Frontal cortex (tissue), 3 donors: ENCODE measurements at regions not wholly inside any gene's neighbourhood (a gene's known extent, or its start where the extent isn't known, plus 50 kb on each side); places are given as distances from the start of the nearest gene placed in this dataset.
"Not testable (repeated sequence)": the region's sequence is repeated elsewhere in the genome, so short reads cannot be mapped to it uniquely, and the experiment has no call there.

Experiments used
- DNase-seq, 2 donors: peaks; one replicate each; pipeline ENCODE4 v3.0.0; 2012; ENCODE audit warnings: low spot score in 2 of 2
- FAIRE-seq: peaks from 2 replicates; lab custom pipeline; 2012; peaks lifted over from hg19 to GRCh38; lab: Jason Lieb, UNC
- donor health status: control.
- donor health status: control.
- donor health status: control.

- no peak for FAIRE-seq
- no peak for DNase-seq
Measured at GRCh38 chr2:240251848-240252190, 111.4 kb upstream of the OTOS start.

GRCh38 chr2:240252191-240252871 lies 111.9 kb upstream of the OTOS start:
- FAIRE-seq (no peak), DNase-seq (no peak)

DNA sequence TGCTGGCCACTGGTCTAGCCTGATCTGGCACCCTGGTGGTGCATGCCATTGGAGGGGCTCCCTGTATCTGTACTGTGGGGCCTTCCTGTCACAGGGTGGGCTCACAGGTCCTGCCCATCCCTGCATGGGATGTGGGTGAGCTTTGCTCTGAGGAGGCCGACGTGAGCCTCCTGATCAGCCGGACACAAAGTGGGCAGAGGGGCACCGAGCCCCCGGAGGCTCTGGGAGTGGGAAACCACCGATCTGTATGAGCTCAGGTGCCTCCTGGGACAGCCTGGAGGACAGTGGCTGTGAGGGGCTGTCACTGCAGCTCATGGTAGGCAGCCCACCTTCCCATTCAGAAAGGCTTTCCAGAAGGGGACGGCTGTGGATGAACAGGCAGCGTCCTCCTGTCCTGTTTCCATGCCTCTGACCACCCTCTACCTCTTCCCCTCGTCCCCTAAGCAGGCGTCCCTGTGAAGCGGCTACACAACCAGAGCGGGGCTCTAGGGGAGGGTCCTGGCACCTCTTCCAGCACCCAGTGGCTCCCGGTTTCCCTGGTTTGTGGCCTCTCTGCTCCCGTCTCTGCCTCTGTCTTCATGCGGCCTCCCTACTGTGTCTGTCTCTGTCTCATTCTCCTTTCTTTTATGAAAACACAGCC lies 112.5 kb upstream of the OTOS start:
- DNase-seq (no peak), FAIRE-seq (no peak)

DNA sequence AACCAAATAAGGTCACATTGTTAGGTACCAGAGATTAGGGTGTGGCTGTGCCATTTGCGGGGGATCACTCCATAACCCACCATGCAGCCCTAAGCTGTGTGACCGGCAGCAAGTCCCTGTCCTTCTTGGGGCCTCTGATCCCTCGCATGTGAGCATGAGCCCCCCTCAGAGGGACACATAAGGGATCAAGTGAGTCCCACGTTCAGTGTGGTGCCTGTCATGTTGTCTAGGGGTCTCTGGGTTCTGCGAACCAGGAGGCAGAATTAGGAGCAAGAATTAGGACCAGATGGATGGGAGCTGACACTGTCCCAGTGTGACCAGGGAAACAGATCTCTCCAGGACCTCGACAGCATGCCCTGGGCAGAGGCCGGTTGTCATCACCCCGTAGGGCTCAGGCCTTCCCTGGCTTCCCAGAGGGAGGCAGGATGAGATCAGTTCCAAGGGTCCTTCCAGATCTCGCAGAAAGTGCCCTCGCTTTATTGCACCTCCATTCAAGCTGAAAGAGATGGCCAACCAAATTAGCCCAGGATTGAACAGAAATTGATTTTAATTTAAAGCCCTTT lies 113.2 kb upstream of the OTOS start:
- FAIRE-seq: no peak
- no peak for DNase-seq

DNA sequence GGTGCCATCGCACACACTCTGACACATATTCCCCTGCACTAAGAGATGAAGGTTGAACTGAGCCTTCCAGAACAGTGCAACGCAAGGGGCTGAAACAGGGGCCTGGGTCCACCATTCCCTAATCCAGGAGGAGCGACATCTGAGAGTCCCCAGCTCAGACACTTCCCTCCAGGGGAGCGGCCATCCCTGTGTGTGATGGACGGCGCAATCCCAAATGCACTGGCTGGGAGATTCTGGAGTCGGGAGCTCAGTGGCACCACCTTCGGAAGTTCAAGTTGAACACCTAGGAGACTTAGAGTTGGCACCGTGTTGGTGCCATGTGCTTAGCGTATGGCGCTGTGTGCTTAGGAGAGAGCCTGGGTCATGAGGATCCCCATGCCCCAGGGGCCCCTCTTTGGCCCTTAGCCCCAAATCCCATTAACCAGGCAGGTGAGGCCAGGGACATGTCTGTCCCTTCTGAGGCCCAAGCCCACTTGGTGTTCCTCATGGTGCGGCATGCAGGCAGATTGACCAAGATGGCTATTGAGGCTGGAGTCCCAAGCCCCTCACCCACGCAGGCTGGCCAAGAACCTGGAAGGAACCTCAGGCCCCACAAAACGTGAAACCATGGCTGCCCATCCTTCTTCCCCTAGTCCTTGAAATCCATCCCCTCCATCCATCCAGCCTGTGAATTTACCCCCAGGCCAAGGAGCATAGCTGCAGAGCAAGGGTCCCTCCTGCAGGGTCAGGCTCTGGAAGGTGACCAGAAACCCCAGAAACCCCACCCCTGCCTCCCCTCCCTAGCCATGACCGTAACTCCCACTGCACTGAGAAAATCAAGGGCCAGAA lies 114.1 kb upstream of the OTOS start:
- no peak for FAIRE-seq
- DNase-seq: no peak

DNA sequence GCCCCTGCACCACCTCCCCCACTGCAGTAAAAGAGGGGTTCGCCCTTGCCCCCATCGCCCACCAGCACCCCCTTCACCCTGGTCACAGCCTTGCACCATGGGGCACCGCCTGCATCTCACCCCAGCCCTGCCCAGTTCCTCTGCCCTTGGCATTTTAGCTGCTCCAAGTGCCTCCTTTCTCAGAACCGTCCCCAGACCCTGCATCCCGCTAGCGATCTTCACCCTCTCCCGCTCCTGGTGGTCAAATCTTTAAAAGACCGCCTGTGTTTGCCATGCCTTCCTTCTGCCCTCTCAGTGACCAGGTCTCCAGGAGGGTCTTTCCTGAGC lies 114.7 kb upstream of the OTOS start:
- DNase-seq (no peak), FAIRE-seq (no peak)

DNA sequence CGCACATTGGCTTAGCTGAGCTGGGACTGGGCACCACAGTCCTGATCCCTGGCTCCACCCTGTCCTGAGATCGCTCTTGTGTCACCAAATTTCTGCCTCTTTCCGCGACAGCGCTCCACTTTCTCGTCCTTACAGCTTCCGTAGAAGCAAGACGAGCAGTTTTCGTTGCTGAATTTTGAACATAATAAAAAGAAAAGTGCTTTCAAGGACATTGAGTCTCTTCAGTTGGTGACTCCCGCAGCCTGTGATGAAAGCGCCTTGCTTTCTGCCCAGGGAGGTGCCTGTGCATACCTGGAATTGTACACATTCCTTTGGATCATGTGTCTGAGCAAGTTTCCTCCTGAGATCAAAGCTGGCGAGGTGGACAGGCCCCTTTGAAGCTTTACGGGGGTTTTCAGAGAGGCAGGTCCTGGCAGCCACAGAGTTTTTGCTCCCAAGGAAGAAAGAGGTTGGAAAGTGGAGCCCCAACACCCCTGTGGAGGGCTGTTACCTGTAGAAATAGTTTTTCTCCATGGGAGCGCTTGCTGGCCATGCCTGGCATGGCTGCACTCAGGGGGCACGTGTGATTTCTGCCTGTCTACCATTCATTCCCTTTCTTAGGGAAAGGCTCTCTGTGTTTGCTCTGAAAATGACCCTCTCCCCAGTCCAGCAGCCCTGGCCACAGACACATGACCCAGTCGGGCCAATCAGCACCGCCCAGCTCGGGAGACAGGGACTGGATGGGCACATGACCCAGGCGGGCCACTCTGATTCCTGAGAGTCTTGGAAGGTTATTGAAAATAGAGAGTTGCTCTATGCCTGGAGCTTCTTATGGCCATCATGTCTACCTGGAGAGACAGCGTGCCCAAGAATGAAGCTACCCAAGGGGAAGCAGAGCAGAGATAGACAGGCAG lies 115.6 kb upstream of the OTOS start:
- FAIRE-seq: no peak
- no peak for DNase-seq

GRCh38 chr2:240256704-240257637 lies 116.5 kb upstream of the OTOS start:
- DNase-seq: no peak
- no peak for FAIRE-seq

- DNase-seq (no peak), FAIRE-seq (no peak)
Measured at GRCh38 chr2:240257940-240258580, 117.6 kb upstream of the OTOS start.

GRCh38 chr2:240258685-240259084 lies 118.2 kb upstream of the OTOS start:
- FAIRE-seq: no peak
- DNase-seq: no peak

DNA sequence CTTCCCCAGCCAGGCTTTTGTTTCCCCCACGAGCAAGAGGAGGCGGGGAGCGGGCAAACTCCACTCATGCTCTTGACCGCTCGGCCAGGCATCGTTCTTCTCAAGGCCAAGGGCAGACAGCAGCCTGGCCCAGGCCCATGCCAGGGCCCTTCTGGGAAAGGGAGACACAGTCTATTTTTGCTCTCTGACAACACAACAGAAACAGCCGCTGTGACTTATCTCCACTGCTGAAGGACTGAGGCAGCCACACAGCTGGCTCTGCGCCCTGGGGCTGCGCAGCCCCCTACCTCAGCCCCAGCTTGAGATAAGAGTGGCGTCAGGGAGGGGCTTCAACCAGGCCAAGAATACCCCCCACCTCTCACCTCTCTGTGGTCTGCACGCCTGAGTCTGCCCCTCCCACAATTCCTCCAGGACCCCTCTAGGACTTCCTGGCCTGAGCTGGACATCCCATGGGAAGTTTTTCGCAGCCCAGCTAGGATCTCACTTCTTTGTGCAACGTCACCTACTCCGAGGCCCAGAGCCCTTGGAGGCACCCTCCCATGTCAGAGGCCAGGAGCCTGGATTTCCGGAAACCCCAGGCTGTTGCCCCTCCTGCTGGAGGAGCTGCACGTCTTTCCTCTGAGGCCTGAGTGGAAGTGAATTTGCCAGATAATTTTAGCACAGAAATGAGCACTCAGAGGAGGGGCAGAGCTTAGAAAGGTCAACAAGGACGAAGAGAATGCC lies 118.9 kb upstream of the OTOS start:
- DNase-seq: no peak
- no peak for FAIRE-seq

GRCh38 chr2:240259924-240260529 lies 119.6 kb upstream of the OTOS start:
- no peak for DNase-seq
- no peak for FAIRE-seq

DNA sequence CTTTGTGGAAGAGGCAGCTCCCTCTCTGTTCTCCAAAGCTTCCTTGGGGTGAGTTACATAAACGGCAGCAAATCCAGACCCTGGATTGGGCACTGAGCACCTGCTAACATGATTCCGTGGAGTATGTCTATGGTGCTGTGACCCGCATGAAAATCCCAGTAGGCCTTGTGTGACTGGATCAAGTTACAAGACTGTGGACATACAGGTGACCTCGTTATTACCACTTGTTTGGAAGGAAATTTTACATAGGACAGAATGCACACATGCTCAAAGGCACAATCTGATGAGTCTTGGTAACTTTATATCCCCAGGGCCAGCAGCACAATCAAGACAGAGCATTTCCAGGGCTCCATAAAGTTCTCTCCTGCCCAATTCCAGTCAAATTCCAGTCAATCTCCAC lies 120.2 kb upstream of the OTOS start:
- DNase-seq: no peak
- no peak for FAIRE-seq

DNA sequence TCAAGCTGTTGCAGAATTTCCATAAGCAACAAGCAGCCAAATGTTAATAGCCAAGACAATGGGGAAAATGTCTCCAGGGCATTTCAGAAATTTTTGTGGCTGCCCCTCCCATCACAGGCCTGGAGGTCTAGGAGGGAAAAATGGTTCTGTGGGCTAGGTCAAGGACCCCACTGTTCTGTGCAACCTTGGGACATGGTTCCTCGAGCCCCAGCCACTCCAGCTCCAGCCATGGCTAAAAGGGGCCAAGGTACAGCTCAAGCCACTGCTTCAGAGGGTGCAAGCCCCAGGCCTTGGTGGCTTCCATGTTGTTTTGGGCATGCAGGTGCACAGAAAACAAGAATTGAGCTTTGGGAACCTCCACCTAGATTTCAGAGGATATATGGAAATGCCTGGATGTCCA lies 122.1 kb upstream of the OTOS start:
- FAIRE-seq, DNase-seq: not testable (repeated sequence)

GRCh38 chr2:240269380-240269779 lies 128.9 kb upstream of the OTOS start:
- FAIRE-seq: no peak

GRCh38 chr2:240269886-240270285 lies 129.4 kb upstream of the OTOS start:
- DNase-seq (no peak), FAIRE-seq (no peak)

More at GRCh38 chr2:240269380-240269779, 128.9 kb upstream of the OTOS start:
- no peak for DNase-seq

DNA sequence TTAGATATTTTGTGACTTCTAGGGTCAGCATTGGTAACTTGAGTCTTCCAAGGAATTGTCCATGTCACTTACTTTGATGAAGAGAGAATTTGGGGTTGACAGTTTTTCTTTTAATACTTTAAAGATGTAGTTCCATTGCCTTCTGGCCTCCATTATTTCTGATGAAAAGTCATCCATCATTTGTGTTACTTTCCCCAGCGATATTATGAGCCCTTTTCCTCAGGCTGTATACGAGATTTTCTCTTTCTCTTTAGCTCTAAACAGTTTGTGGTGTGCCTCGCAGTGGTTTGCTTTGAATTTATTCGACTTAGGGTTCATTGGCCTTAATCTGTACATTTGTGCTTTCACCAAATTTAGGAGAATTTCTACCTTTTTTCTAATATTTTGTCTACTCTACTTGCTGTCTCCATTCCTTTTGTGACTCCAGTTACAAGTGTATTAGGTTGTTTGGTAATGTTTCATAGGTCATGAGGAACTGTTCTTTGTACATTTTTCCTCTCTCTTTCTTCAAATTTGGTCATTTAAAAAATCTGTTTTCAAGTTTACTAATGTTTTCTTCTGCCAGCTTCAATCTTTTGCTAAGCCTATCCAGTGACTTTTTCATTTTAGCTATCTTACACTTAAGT lies 131.4 kb upstream of the OTOS start:
- FAIRE-seq (no peak), DNase-seq (no peak)
